HepG2 (cell line): ENCODE measurements at regions not wholly inside any gene's neighbourhood (a gene's known extent, or its start where the extent isn't known, plus 50 kb on each side); places are given as distances from the start of the nearest gene placed in this dataset.

ENCODE experiments used
- ATAC-seq: fragments of 200-7000 bp; cut with Tn5 transposase; 3 replicates; pipeline ENCODE4 v1.9.1; 2020; ENCODE audit warnings: mild to moderate bottlenecking, moderate library complexity
- BruUV-seq: library from RNA; stranded (reverse); fragments of 400-500 nt; replicated peaks from 2 replicates; lab custom pipeline; 2021; lab: Mats Ljungman, UMichigan
- CTCF ChIA-PET: fragments of 300-600 bp; formaldehyde crosslinking; extraction: SDS; loops from one replicate; lab custom pipeline; 2021; ENCODE audit warnings: low total read pairs, inconsistent platforms, low intra/inter-chr PET ratio; lab: Yijun Ruan, JAX
- POLR2A ChIA-PET: fragments of 350-600 bp; sonication (Branson Sonifier 250); formaldehyde crosslinking; loops from one replicate; lab custom pipeline; 2020; ENCODE audit warnings: antibody characterized with exemption, inconsistent platforms; lab: Yijun Ruan, JAX
- DNase-seq: peaks from one replicate; pipeline ENCODE4 v3.0.0-alpha.2; 2015; ENCODE audit warnings: low spot score
- FAIRE-seq: peaks from 3 replicates; lab custom pipeline; 2011; peaks lifted over from hg19 to GRCh38; lab: Jason Lieb, UNC
- H2AFZ ChIP-seq: one replicate; pipeline ENCODE4 v1.6.1; 2011; ENCODE audit warnings: low read length, inconsistent platforms
- H3K27ac ChIP-seq: fragments of 300-600 bp; 3 replicates; pipeline ENCODE4 v1.8.0; 2011; ENCODE audit warnings: mixed run types, mild to moderate bottlenecking, mixed read lengths, low read length, inconsistent platforms; ENCODE audit not compliant: insufficient read depth; ENCODE audit errors: extremely low read length
- H3K27me3 ChIP-seq, 2 experiments: fragments of 200-600 bp in 1 of 2; 2 replicates in 1 of 2; 3 replicates in 1 of 2; pipeline versions ENCODE4 v1.6.0 to v1.8.0; 2011; ENCODE audit warnings: low read length in 2 of 2, mild to moderate bottlenecking in 2 of 2, moderate library complexity in 2 of 2, inconsistent platforms in 1 of 2; ENCODE audit not compliant: insufficient read depth in 2 of 2, control insufficient read depth in 1 of 2
- H3K36me3 ChIP-seq, 2 experiments: fragments of 200-600 bp in 1 of 2; replicated peaks in 1 of 2; 2 replicates in 1 of 2; 3 replicates in 1 of 2; pipeline versions ENCODE4 v1.5.1 to v1.8.0; 2011; ENCODE audit warnings: low read length in 2 of 2, inconsistent platforms in 1 of 2; ENCODE audit not compliant: insufficient read depth in 2 of 2, control insufficient read depth in 1 of 2
- H3K4me1 ChIP-seq: 2 replicates; pipeline ENCODE4 v1.5.1; 2012; ENCODE audit warnings: low read length, inconsistent platforms; ENCODE audit not compliant: insufficient read depth
- H3K4me2 ChIP-seq: 2 replicates; pipeline ENCODE4 v1.6.0; 2011; ENCODE audit warnings: low read depth, low read length, inconsistent platforms
- H3K4me3 ChIP-seq, 3 experiments: fragments of 200-600 bp in 1 of 3; sonication (generic), shearing (Covaris generic) in 1 of 3; replicated peaks in 1 of 3; 2 replicates each; pipeline ENCODE4 v1.5.1; 2011 to 2016; ENCODE audit warnings: low read length in 3 of 3, inconsistent platforms in 2 of 3, low read depth in 2 of 3, mild to moderate bottlenecking in 2 of 3, control low read depth in 1 of 3, mixed read lengths in 1 of 3; ENCODE audit not compliant: insufficient read depth in 1 of 3
- H3K79me2 ChIP-seq: one replicate; pipeline ENCODE4 v1.6.1; 2011; ENCODE audit warnings: low read length, inconsistent platforms; ENCODE audit not compliant: insufficient read depth
- H3K9ac ChIP-seq: 2 replicates; pipeline ENCODE4 v1.6.0; 2011; ENCODE audit warnings: mild to moderate bottlenecking, low read depth, low read length, inconsistent platforms; ENCODE audit not compliant: insufficient read depth
- H3K9me3 ChIP-seq: 2 replicates; pipeline ENCODE4 v1.5.1; 2012; ENCODE audit warnings: mild to moderate bottlenecking, low read length
- H4K20me1 ChIP-seq: 2 replicates; pipeline ENCODE4 v1.6.0; 2011; ENCODE audit warnings: inconsistent platforms, mild to moderate bottlenecking, low read length, moderate library complexity; ENCODE audit not compliant: insufficient read depth
- ATF7 ChIP-seq, 2 experiments: fragments of 450-650 bp in 1 of 2; sonication (generic) in 1 of 2; formaldehyde crosslinking in 1 of 2; IDR thresholded peaks; 2 replicates each; pipeline versions ENCODE4 v1.4.0 to v1.6.1; 2016 to 2020; ENCODE audit warnings: antibody characterized with exemption in 1 of 2, mild to moderate bottlenecking in 1 of 2, missing genetic modification reagents in 1 of 2
- CREB1 ChIP-seq, 2 experiments: fragments of 450-650 bp in 1 of 2; IDR thresholded peaks; 2 replicates each; pipeline ENCODE4 v1.6.1; 2016 to 2017; ENCODE audit warnings: control low read depth in 1 of 2, mild to moderate bottlenecking in 1 of 2, missing compliant biosample characterization in 1 of 2, missing genetic modification characterization in 1 of 2
- ETV5 ChIP-seq: IDR thresholded peaks from 2 replicates; pipeline ENCODE4 v1.6.1; 2018; ENCODE audit warnings: missing biosample characterization, missing genetic modification reagents, inconsistent platforms, borderline replicate concordance
- HDAC2 ChIP-seq: sonication (generic); formaldehyde crosslinking; IDR thresholded peaks from 2 replicates; pipeline ENCODE4 v1.4.0; 2020; ENCODE audit warnings: missing genetic modification reagents
- HIVEP1 ChIP-seq: sonication (generic); formaldehyde crosslinking; IDR thresholded peaks from 2 replicates; pipeline ENCODE4 v1.4.0; 2020; ENCODE audit warnings: mild to moderate bottlenecking, missing genetic modification reagents
- HMG20A ChIP-seq: IDR thresholded peaks from 2 replicates; pipeline ENCODE4 v1.6.1; 2016; ENCODE audit warnings: borderline replicate concordance
- NCOA1 ChIP-seq: sonication (generic); formaldehyde crosslinking; IDR thresholded peaks from 2 replicates; pipeline ENCODE4 v1.9.0; 2021; ENCODE audit warnings: missing genetic modification reagents
- NFIC ChIP-seq: IDR thresholded peaks from 2 replicates; pipeline ENCODE4 v1.6.1; 2012; ENCODE audit warnings: mild to moderate bottlenecking, low read length, inconsistent platforms
- TRIM24 ChIP-seq: sonication (generic); formaldehyde crosslinking; IDR thresholded peaks from 2 replicates; pipeline ENCODE4 v1.8.0; 2022; ENCODE audit warnings: mild to moderate bottlenecking, missing genetic modification reagents
- ZNF138 ChIP-seq: sonication (generic); formaldehyde crosslinking; IDR thresholded peaks from 2 replicates; pipeline ENCODE4 v1.5.0; 2020; ENCODE audit warnings: mild to moderate bottlenecking, low read depth, missing genetic modification reagents
- ZNF232 ChIP-seq: sonication (generic); formaldehyde crosslinking; IDR thresholded peaks from 2 replicates; pipeline ENCODE4 v1.4.0; 2020; ENCODE audit warnings: missing genetic modification reagents, borderline replicate concordance
- WGBS: methylation state at CpG from one replicate; pipeline ENCODE4 v1.1.6; 2017; ENCODE audit warnings: low lambda C conversion rate; 5-methylcytosine and 5-hydroxymethylcytosine counted together
- in situ Hi-C: cut with HindIII; loops from 2 replicates; pipeline ENCODE4 v1.10.0; 2017; ENCODE audit warnings: low pct_unique_long_range_greater_than_20kb; ENCODE audit not compliant: extremely low pct_ligation_motif_present
- intact Hi-C: fragments of 100-400 bp; cut with micrococcal nuclease; formaldehyde crosslinking; loops from one replicate; pipeline ENCODE4 v1.10.0; 2022; ENCODE audit not compliant: unreplicated experiment
- TF ChIP-seq, protein P1 (sequence below): sonication (generic); formaldehyde crosslinking; IDR thresholded peaks from one replicate; pipeline ENCODE4 v1.5.1; 2020; ENCODE audit warnings: mild to moderate bottlenecking, missing genetic modification reagents; ENCODE audit errors: not compliant biosample characterization
- TF ChIP-seq, protein P2 (sequence below): sonication (generic); formaldehyde crosslinking; IDR thresholded peaks from 2 replicates; pipeline ENCODE4 v1.5.0; 2020; ENCODE audit warnings: missing genetic modification reagents
- TF ChIP-seq, protein P3 (sequence below): sonication (generic); formaldehyde crosslinking; IDR thresholded peaks from 2 replicates; pipeline ENCODE4 v1.4.0; 2020; ENCODE audit warnings: missing genetic modification reagents

GRCh38 chr12:124503305-124503704, 64.1 kb downstream of the NCOR2 start (continued):
- no peak for TF ChIP-seq ETV5 (CRISPR knock-in tag)
- TF ChIP-seq HDAC2 (CRISPR knock-in tag) = no peak
- TF ChIP-seq ZNF232 (CRISPR knock-in tag) = no peak
- no peak for TF ChIP-seq ATF7 (IDR thresholded peaks at IDR 0.05)
- TF ChIP-seq ATF7 (CRISPR knock-in tag; IDR thresholded peaks at IDR 0.05) = no peak

DNA sequence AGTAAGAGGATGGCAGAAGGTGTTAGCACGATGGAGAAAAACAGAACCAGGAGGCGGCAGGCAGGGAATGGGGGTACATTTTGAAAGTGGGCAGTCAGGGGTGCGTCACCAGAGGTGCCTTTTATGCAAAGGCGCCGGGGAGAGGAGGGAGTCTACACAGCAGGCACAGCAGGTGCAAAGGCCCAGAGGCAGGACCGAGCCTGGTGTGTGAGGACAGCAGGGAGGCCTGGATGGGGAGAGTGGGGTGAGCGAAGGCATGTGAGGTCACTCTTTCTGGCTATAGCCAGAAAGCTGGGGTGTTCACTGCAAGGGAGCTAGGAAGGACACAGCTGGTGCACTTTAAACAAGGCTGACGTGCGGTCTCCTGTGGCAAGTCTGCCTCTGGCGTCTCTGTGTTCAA, 65.0 kb downstream of the NCOR2 start:
- Histone ChIP-seq H2AFZ (no peak overlapping the region), H3K36me3 (no peaks in the 10 kb centered on the region; a peak in 3 of 5 replicates), H3K27me3 (no peaks in the 10 kb centered on the region), H3K4me3 (no peak overlapping the region), H3K4me1 (peaks cover 25% of the 10 kb centered on the region), H3K27ac (no peak overlapping the region), H3K9me3 (no peaks in the 10 kb centered on the region), H4K20me1 (peaks cover 26% of the 10 kb centered on the region; the same call in 1 of the 2 replicates), H3K4me2 (no peak overlapping the region), H3K79me2 (peaks cover 15% of the 10 kb centered on the region), H3K9ac (no peak overlapping the region)
- intact Hi-C loops (no loop called here), in situ Hi-C loops (no loop called here)
- BruUV-seq = no TSS peak
- ChIA-PET CTCF (no interaction called here), POLR2A (no interaction called here)
- 94% methylated on average over 7 of the region's 10 CpGs for WGBS
- no peak for ATAC-seq
- DNase-seq = no peak
- no peak for FAIRE-seq
- no peak for TF ChIP-seq ZNF138 (CRISPR knock-in tag)
- TF ChIP-seq, protein P1, sequence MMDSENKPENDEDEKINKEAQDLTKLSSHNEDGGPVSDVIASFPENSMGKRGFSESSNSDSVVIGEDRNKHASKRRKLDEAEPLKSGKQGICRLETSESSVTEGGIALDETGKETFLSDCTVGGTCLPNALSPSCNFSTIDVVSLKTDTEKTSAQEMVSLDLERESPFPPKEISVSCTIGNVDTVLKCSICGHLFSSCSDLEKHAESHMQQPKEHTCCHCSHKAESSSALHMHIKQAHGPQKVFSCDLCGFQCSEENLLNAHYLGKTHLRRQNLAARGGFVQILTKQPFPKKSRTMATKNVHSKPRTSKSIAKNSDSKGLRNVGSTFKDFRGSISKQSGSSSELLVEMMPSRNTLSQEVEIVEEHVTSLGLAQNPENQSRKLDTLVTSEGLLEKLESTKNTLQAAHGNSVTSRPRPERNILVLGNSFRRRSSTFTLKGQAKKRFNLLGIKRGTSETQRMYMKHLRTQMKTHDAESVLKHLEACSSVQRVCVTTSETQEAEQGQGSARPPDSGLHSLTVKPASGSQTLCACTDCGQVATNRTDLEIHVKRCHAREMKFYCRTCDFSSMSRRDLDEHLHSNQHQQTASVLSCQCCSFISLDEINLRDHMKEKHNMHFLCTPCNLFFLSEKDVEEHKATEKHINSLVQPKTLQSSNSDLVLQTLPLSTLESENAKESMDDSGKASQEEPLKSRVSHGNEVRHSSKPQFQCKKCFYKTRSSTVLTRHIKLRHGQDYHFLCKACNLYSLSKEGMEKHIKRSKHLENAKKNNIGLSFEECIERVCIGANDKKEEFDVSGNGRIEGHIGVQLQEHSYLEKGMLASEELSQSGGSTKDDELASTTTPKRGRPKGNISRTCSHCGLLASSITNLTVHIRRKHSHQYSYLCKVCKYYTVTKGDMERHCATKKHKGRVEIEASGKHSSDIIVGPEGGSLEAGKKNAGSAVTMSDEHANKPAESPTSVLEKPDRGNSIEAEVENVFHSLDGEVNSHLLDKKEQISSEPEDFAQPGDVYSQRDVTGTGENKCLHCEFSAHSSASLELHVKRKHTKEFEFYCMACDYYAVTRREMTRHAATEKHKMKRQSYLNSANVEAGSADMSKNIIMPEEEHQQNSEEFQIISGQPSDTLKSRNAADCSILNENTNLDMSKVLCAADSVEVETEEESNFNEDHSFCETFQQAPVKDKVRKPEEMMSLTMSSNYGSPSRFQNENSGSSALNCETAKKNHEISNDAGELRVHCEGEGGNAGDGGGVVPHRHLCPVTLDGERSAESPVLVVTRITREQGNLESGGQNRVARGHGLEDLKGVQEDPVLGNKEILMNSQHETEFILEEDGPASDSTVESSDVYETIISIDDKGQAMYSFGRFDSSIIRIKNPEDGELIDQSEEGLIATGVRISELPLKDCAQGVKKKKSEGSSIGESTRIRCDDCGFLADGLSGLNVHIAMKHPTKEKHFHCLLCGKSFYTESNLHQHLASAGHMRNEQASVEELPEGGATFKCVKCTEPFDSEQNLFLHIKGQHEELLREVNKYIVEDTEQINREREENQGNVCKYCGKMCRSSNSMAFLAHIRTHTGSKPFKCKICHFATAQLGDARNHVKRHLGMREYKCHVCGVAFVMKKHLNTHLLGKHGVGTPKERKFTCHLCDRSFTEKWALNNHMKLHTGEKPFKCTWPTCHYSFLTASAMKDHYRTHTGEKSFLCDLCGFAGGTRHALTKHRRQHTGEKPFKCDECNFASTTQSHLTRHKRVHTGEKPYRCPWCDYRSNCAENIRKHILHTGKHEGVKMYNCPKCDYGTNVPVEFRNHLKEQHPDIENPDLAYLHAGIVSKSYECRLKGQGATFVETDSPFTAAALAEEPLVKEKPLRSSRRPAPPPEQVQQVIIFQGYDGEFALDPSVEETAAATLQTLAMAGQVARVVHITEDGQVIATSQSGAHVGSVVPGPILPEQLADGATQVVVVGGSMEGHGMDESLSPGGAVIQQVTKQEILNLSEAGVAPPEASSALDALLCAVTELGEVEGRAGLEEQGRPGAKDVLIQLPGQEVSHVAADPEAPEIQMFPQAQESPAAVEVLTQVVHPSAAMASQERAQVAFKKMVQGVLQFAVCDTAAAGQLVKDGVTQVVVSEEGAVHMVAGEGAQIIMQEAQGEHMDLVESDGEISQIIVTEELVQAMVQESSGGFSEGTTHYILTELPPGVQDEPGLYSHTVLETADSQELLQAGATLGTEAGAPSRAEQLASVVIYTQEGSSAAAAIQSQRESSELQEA (CRISPR knock-in tag) = no peak
- TF ChIP-seq TRIM24 = no peak
- TF ChIP-seq NFIC = no peak
- no peak for TF ChIP-seq CREB1 (IDR thresholded peaks at IDR 0.05)
- TF ChIP-seq CREB1 (CRISPR knock-in tag; IDR thresholded peaks at IDR 0.05) = no peak
- TF ChIP-seq, protein P2, sequence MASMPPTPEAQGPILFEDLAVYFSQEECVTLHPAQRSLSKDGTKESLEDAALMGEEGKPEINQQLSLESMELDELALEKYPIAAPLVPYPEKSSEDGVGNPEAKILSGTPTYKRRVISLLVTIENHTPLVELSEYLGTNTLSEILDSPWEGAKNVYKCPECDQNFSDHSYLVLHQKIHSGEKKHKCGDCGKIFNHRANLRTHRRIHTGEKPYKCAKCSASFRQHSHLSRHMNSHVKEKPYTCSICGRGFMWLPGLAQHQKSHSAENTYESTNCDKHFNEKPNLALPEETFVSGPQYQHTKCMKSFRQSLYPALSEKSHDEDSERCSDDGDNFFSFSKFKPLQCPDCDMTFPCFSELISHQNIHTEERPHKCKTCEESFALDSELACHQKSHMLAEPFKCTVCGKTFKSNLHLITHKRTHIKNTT = no peak
- TF ChIP-seq HMG20A (CRISPR knock-in tag) = no peak
- TF ChIP-seq NCOA1 (CRISPR knock-in tag) = no peak
- TF ChIP-seq HIVEP1 (CRISPR knock-in tag) = no peak
- TF ChIP-seq, protein P3, sequence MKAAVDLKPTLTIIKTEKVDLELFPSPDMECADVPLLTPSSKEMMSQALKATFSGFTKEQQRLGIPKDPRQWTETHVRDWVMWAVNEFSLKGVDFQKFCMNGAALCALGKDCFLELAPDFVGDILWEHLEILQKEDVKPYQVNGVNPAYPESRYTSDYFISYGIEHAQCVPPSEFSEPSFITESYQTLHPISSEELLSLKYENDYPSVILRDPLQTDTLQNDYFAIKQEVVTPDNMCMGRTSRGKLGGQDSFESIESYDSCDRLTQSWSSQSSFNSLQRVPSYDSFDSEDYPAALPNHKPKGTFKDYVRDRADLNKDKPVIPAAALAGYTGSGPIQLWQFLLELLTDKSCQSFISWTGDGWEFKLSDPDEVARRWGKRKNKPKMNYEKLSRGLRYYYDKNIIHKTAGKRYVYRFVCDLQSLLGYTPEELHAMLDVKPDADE (CRISPR knock-in tag) = no peak
